Caki2 (cell line): ENCODE measurements at regions not wholly inside any gene's neighbourhood (a gene's known extent, or its start where the extent isn't known, plus 50 kb on each side); places are given as distances from the start of the nearest gene placed in this dataset.
A peak's percentile ranks its signal among the peaks of the same experiment; 100 is the strongest.

ENCODE experiments used
- DNase-seq: peaks from one replicate; pipeline ENCODE4 v3.0.0-alpha.2; 2015; ENCODE audit warnings: low read depth
- in situ Hi-C: cut with HindIII; loops from 2 replicates; pipeline ENCODE4 v1.10.0; 2016; ENCODE audit warnings: low sequenced_read_pairs, low pct_unique_long_range_greater_than_20kb, mixed read lengths

GRCh38 chr17:69710926-69711325 is 296.4 kb downstream of the MAP2K6 start:
- in situ Hi-C loops: no loop called here
- DNase-seq: no peak

- in situ Hi-C loops: no loop called here
- DNase-seq: no peak
Measured at GRCh38 chr17:69711541-69711940, 297.0 kb downstream of the MAP2K6 start.

- no peak for DNase-seq
- in situ Hi-C loops: no loop called here
Measured at GRCh38 chr17:69712801-69713311, 298.4 kb downstream of the MAP2K6 start.

- in situ Hi-C loops: no loop called here
- DNase-seq: no peak
Measured at GRCh38 chr17:69713815-69714214, 299.3 kb downstream of the MAP2K6 start.

GRCh38 chr17:69714669-69715068 is 300.2 kb downstream of the MAP2K6 start:
- DNase-seq: no peak
- in situ Hi-C loops: no loop called here

- no peak for DNase-seq
- in situ Hi-C loops: no loop called here
Measured at GRCh38 chr17:69715656-69716055, 301.2 kb downstream of the MAP2K6 start.

GRCh38 chr17:69716556-69716955 is 302.1 kb downstream of the MAP2K6 start:
- in situ Hi-C loops: no loop called here
- DNase-seq: no peak

GRCh38 chr17:69717214-69717613 is 302.7 kb downstream of the MAP2K6 start:
- no peak for DNase-seq
- in situ Hi-C loops: no loop called here

GRCh38 chr17:69717819-69718218 is 303.3 kb downstream of the MAP2K6 start:
- in situ Hi-C loops: no loop called here
- no peak for DNase-seq

- no peak for DNase-seq
- in situ Hi-C loops: no loop called here
Measured at GRCh38 chr17:69719474-69720048, 305.1 kb downstream of the MAP2K6 start.

GRCh38 chr17:69722518-69722917 is 308.0 kb downstream of the MAP2K6 start:
- in situ Hi-C loops: no loop called here

GRCh38 chr17:69723316-69723715 is 308.8 kb downstream of the MAP2K6 start:
- no peak for DNase-seq
- in situ Hi-C loops: no loop called here

More at GRCh38 chr17:69722518-69722917, 308.0 kb downstream of the MAP2K6 start:
- no peak for DNase-seq

- no peak for DNase-seq
- in situ Hi-C loops: no loop called here
Measured at GRCh38 chr17:69723741-69724140, 309.2 kb downstream of the MAP2K6 start.

- in situ Hi-C loops: no loop called here
Measured at GRCh38 chr17:69724238-69724637, 309.7 kb downstream of the MAP2K6 start.

GRCh38 chr17:69725146-69725545 is 310.6 kb downstream of the MAP2K6 start:
- no peak for DNase-seq
- in situ Hi-C loops: no loop called here

More at GRCh38 chr17:69724238-69724637, 309.7 kb downstream of the MAP2K6 start:
- DNase-seq: no peak

- in situ Hi-C loops: no loop called here
Measured at GRCh38 chr17:69728816-69729215, 314.3 kb downstream of the MAP2K6 start.

GRCh38 chr17:69729944-69730343 is 315.4 kb downstream of the MAP2K6 start:
- no peak for DNase-seq
- in situ Hi-C loops: no loop called here

More at GRCh38 chr17:69728816-69729215, 314.3 kb downstream of the MAP2K6 start:
- DNase-seq: no peak

GRCh38 chr17:69732272-69732918 is 317.9 kb downstream of the MAP2K6 start:
- peak; percentile 93 for DNase-seq
- in situ Hi-C loops: no loop called here

- in situ Hi-C loops: no loop called here
- peak; percentile 80 for DNase-seq
Measured at GRCh38 chr17:69733171-69734012, 318.9 kb downstream of the MAP2K6 start.
